ENCODE measurements at regions not wholly inside any gene's neighbourhood (a gene's known extent, or its start where the extent isn't known, plus 50 kb on each side); places are given as distances from the start of the nearest gene placed in this dataset.

DNA sequence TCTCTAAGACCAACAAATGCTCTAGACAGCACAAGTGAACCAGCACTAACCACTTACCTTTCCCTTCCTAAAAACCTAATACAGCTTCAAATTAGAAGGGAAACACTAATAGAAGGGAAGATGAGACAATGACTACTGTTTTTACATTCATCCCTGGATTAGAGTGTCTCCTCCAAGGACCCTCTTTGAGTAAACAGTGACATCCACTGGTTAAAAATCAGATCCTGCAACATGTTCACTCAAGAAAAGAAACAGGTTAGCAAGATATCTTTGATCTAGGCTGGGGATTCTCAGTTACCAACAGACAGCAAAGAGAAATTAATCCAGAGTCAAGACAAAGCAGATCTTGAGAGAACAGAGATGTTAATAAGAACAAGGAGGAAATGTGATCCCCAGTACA lies 177.7 kb upstream of the GHITM start:
- no peaks in the 10 kb centered on the region for H3K36me3 Mint-ChIP-seq (ENCODE audit: low read depth)
- no peak overlapping the region for H3K27ac Mint-ChIP-seq (ENCODE audit: unreplicated experiment)
- H3K4me3 Mint-ChIP-seq (ENCODE audit: unreplicated experiment), result no peak overlapping the region
- peak; percentile 18 for TF ChIP-seq CTCF (IDR thresholded peaks at IDR 0.05)
- H3K27me3 Mint-ChIP-seq (ENCODE audit: low read depth), result peaks cover 9% of the 10 kb centered on the region
- no peaks in the 10 kb centered on the region for H3K9me3 Mint-ChIP-seq (ENCODE audit: low read depth)
- DNase-seq (ENCODE audit: low spot score), result no peak
- H3K4me1 Mint-ChIP-seq (ENCODE audit: low read depth), result no peaks in the 10 kb centered on the region

GRCh38 chr10:83963446-83963845 lies 175.9 kb upstream of the GHITM start:
- TF ChIP-seq CTCF (IDR thresholded peaks at IDR 0.05), result no peak
- Mint-ChIP-seq H3K27me3 (ENCODE audit: low read depth) (peaks cover 9% of the 10 kb centered on the region), H3K4me1 (ENCODE audit: low read depth) (no peaks in the 10 kb centered on the region), H3K9me3 (ENCODE audit: low read depth) (no peaks in the 10 kb centered on the region), H3K36me3 (ENCODE audit: low read depth) (no peaks in the 10 kb centered on the region), H3K27ac (ENCODE audit: unreplicated experiment) (no peak overlapping the region), H3K4me3 (ENCODE audit: unreplicated experiment) (no peak overlapping the region)
- DNase-seq (ENCODE audit: low spot score), result no peak

- no peak overlapping the region for H3K27ac Mint-ChIP-seq (ENCODE audit: unreplicated experiment)
- H3K4me1 Mint-ChIP-seq (ENCODE audit: low read depth), result no peaks in the 10 kb centered on the region
- no peaks in the 10 kb centered on the region for H3K9me3 Mint-ChIP-seq (ENCODE audit: low read depth)
- H3K36me3 Mint-ChIP-seq (ENCODE audit: low read depth), result no peaks in the 10 kb centered on the region
- no peak for TF ChIP-seq CTCF (IDR thresholded peaks at IDR 0.05)
- H3K27me3 Mint-ChIP-seq (ENCODE audit: low read depth), result peaks cover 9% of the 10 kb centered on the region
- no peak overlapping the region for H3K4me3 Mint-ChIP-seq (ENCODE audit: unreplicated experiment)
- DNase-seq (ENCODE audit: low spot score), result no peak
Measured at GRCh38 chr10:83965473-83965872, 173.8 kb upstream of the GHITM start.

- H3K27me3 Mint-ChIP-seq (ENCODE audit: low read depth), result peaks cover 7% of the 10 kb centered on the region
- no peaks in the 10 kb centered on the region for H3K36me3 Mint-ChIP-seq (ENCODE audit: low read depth)
- no peaks in the 10 kb centered on the region for H3K4me1 Mint-ChIP-seq (ENCODE audit: low read depth)
- H3K4me3 Mint-ChIP-seq (ENCODE audit: unreplicated experiment), result no peak overlapping the region
- H3K9me3 Mint-ChIP-seq (ENCODE audit: low read depth), result no peaks in the 10 kb centered on the region
- no peak overlapping the region for H3K27ac Mint-ChIP-seq (ENCODE audit: unreplicated experiment)
- no peak for TF ChIP-seq CTCF (IDR thresholded peaks at IDR 0.05)
- DNase-seq (ENCODE audit: low spot score), result no peak
Measured at GRCh38 chr10:83968052-83968451, 171.3 kb upstream of the GHITM start.

DNA sequence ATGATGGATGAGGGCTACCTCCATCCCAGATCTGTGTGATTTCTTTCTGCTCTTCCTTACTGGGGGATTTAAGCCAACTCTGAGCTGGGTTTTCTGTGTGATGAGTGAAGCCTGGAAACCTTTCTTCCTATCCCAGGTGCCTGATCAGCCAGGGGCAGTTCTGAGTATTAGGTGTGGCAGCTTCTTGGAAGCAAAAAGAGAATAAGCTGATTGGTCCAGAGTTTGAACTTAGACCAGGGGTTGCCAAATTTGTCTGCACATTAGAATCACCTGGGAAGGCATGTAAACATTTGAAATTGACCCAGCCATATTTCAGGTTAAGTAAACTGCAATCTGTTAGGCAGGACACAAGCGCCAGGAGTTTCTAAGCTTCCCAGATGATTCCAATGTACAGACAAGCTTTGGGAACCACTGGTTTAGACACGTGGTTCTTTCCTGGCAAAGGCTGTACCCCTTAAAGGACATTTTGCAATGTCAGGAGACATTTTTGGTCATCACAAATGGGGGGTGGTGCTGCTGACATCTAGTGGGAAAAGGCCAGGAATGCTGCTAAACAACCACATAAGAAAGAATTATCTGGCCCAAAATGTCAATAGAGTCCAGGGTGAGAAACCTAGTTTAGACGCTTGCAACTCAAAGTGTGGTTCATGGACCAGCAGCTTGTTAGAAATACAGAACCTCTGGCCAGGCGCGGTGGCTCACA lies 160.5 kb upstream of the GHITM start:
- DNase-seq (ENCODE audit: low spot score), result no peak
- H3K4me3 Mint-ChIP-seq (ENCODE audit: unreplicated experiment), result no peak overlapping the region
- peaks cover 6% of the 10 kb centered on the region for H3K27me3 Mint-ChIP-seq (ENCODE audit: low read depth)
- H3K4me1 Mint-ChIP-seq (ENCODE audit: low read depth), result no peaks in the 10 kb centered on the region
- no peaks in the 10 kb centered on the region for H3K9me3 Mint-ChIP-seq (ENCODE audit: low read depth)
- no peak overlapping the region for H3K27ac Mint-ChIP-seq (ENCODE audit: unreplicated experiment)
- no peak for TF ChIP-seq CTCF (IDR thresholded peaks at IDR 0.05)
- no peaks in the 10 kb centered on the region for H3K36me3 Mint-ChIP-seq (ENCODE audit: low read depth)
